ENCODE measurements at regions not wholly inside any gene's neighbourhood (a gene's known extent, or its start where the extent isn't known, plus 50 kb on each side); places are given as distances from the start of the nearest gene placed in this dataset.

DNA sequence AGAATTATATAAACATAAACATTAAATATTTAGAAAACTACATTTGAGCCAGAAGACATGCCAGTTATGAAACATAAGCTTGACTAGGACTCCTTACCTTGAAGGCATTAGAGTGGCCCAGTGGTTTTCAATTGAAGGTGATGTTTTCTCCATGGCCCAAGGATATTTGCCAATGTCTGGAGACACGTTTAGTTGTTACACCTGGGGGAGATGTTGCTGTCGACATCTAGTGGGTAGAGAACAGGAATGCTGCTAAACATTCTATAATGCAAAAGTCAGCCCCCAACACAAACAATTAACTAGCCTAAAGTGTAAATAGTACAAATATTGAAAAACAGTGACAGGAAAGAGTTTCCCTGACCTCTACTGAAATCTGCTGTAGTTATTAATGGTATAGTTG lies 200.9 kb upstream of the HS3ST5 start:
- TF ChIP-seq, protein P1, sequence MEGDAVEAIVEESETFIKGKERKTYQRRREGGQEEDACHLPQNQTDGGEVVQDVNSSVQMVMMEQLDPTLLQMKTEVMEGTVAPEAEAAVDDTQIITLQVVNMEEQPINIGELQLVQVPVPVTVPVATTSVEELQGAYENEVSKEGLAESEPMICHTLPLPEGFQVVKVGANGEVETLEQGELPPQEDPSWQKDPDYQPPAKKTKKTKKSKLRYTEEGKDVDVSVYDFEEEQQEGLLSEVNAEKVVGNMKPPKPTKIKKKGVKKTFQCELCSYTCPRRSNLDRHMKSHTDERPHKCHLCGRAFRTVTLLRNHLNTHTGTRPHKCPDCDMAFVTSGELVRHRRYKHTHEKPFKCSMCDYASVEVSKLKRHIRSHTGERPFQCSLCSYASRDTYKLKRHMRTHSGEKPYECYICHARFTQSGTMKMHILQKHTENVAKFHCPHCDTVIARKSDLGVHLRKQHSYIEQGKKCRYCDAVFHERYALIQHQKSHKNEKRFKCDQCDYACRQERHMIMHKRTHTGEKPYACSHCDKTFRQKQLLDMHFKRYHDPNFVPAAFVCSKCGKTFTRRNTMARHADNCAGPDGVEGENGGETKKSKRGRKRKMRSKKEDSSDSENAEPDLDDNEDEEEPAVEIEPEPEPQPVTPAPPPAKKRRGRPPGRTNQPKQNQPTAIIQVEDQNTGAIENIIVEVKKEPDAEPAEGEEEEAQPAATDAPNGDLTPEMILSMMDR (IDR thresholded peaks at IDR 0.05; ENCODE audit: low read depth, low read length) = no peak
- H3K4me3 ChIP-seq (ENCODE audit: low read depth, low read length) = no peak overlapping the region

DNA sequence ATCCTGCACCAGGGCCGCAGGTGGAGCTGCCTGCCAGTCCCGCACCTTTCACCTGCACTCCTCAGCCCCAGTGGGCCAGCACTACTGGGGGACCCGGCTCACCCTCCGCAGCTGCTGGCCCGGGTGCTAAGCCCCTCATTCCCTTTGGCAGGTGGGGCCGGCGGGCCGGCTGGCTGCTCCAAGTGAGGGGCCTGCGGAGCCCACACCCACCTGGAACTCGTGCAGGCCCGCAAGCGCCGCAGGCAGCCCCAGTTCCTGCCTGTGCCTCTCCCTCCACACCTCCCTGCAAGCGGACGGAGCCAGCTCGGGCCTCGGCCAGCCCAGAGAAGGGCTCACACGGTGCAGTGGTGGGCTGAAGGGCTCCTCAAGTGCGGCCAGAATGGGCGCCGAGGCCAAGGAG lies 199.0 kb upstream of the HS3ST5 start:
- no peak overlapping the region for H3K4me3 ChIP-seq (ENCODE audit: low read depth, low read length)
- TF ChIP-seq, protein P1 (IDR thresholded peaks at IDR 0.05; ENCODE audit: low read depth, low read length) = no peak

DNA sequence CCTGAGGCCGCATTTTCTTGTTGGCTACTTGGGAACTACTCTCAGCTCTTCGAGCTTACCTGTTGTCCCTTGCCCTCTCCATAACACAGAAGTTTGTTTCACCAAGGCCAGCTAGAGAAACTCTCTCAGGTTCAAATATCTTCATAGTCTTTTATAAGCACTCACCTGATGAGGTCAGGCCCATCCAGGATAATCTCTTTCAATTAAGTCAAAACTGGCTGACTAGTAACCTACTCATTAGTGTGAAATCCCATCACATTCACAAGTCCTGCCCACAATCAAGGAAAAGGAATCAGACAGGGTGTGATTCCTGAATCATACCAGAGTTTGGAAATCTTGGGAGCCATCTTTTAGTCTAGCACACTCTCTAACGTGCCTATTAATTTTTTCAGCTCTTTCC lies 195.2 kb upstream of the HS3ST5 start:
- H3K4me3 ChIP-seq (ENCODE audit: low read depth, low read length) = no peak overlapping the region
- TF ChIP-seq, protein P1 (IDR thresholded peaks at IDR 0.05; ENCODE audit: low read depth, low read length) = no peak

DNA sequence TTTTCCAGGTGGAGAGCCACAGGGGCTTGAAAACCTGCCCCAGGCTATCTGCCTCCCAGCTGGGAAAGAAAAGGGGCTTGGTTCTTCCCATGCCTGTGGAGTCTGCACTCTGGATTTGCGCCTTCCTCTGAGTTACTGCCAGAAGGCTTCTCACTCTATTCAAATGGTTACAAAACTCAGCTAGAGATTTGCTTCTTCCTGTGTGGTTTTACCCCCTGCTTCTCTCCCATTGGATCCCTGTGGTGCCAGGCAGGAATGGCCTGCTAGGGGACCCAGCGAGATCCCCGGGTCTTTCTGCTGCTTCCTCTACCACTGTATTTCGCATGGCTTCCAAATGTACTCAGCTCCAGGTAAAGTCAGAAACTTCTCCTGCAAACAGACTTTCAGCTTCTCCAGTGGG lies 192.0 kb upstream of the HS3ST5 start:
- no peak overlapping the region for H3K4me3 ChIP-seq (ENCODE audit: low read depth, low read length)
- TF ChIP-seq, protein P1 (IDR thresholded peaks at IDR 0.05; ENCODE audit: low read depth, low read length) = no peak

DNA sequence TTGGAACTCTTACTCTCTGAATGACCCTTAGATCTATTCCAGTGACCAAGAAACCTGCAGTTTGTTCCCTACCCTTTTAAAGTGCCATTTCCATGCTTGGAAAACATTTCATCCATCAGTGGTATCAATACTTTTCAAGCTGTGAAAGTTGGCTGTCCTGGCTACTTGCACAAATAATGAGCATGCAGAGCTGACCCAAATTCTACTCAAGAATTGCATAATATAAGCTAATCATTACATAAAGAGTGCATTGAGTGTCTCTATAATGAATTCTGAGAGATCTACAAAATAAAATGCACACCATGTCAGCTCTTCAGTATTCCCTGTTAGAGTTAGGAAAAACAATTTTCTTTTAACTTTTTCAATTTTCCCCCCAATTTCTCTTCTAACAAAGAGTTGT lies 181.3 kb upstream of the HS3ST5 start:
- no peak overlapping the region for H3K4me3 ChIP-seq (ENCODE audit: low read depth, low read length)
- TF ChIP-seq, protein P1 (IDR thresholded peaks at IDR 0.05; ENCODE audit: low read depth, low read length) = no peak

DNA sequence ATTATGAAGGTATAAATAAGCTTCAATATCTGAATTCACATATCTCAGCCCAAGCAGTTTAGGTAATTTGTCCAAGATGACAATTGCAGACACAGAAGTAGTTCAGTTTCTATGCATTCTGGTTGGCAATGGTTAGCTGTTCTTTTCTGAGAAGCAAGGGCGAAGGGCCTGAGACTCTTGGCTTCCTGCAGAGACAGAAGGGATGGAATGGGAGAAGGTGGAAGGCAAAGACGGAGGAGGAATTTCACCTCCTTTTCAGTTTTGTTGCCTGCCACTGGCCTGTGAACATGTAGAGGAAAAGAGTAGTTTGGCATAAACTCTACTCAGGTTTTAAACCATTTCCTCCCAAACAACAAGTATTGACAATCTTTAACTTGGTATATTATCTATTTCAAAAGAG lies 180.7 kb upstream of the HS3ST5 start:
- no peak overlapping the region for H3K4me3 ChIP-seq (ENCODE audit: low read depth, low read length)
- TF ChIP-seq, protein P1 (IDR thresholded peaks at IDR 0.05; ENCODE audit: low read depth, low read length) = no peak

DNA sequence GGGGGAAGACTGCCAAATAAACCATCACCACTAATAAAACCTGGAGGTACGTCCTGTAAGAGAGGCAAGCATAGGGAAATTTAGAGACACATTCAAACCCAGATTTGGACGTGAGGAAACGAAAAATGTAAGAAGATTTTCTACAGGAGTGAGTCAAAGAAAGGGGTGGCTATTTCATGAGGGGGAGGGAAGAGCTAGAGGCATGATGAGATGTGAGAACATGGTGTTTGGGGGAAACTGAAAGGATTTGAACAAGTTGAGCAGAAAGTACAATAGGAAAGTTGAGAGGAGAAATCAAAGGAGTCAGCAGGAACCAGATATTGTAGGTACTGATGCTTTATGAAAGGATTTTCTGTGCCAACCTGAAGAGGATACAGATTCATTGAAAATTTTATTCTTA lies 179.1 kb upstream of the HS3ST5 start:
- H3K4me3 ChIP-seq (ENCODE audit: low read depth, low read length) = no peak overlapping the region
- TF ChIP-seq, protein P1 (IDR thresholded peaks at IDR 0.05; ENCODE audit: low read depth, low read length) = no peak

Data from WI38 (cell line).